ENCODE measurements at regions not wholly inside any gene's neighbourhood (a gene's known extent, or its start where the extent isn't known, plus 50 kb on each side); places are given as distances from the start of the nearest gene placed in this dataset.
"Not testable (repeated sequence)": the region's sequence is repeated elsewhere in the genome, so short reads cannot be mapped to it uniquely, and the experiment has no call there.

- Histone ChIP-seq H3K4me1 (no peaks in the 10 kb centered on the region), H3K4me3 (no peak overlapping the region), H3K27me3 (no peaks in the 10 kb centered on the region), H3K27ac (no peak overlapping the region), H3K36me3 (no peaks in the 10 kb centered on the region), H3K9me3 (no peaks in the 10 kb centered on the region)
- no peak for TF ChIP-seq CTCF (IDR thresholded peaks at IDR 0.05)
- intact Hi-C loops (cut with DNase I; ENCODE audit: low total_unique reads), result no loop called here
- DNase-seq, result no peak
Measured at GRCh38 chr7:68865351-68866199, 732.7 kb upstream of the AUTS2 start.

- intact Hi-C loops (cut with DNase I; ENCODE audit: low total_unique reads), result no loop called here
- H3K9me3 ChIP-seq, result no peaks in the 10 kb centered on the region
- H3K36me3 ChIP-seq, result no peaks in the 10 kb centered on the region
- TF ChIP-seq CTCF (IDR thresholded peaks at IDR 0.05), result no peak
- DNase-seq, result no peak
- H3K4me1 ChIP-seq, result no peaks in the 10 kb centered on the region
- no peak overlapping the region for H3K4me3 ChIP-seq
- no peaks in the 10 kb centered on the region for H3K27me3 ChIP-seq
- H3K27ac ChIP-seq, result no peak overlapping the region
Measured at GRCh38 chr7:68866200-68866570, 732.1 kb upstream of the AUTS2 start.

GRCh38 chr7:68866721-68867120 is 731.6 kb upstream of the AUTS2 start:
- H3K4me3 ChIP-seq; H3K4me1 ChIP-seq; H3K27ac ChIP-seq; DNase-seq; H3K9me3 ChIP-seq; H3K27me3 ChIP-seq; H3K36me3 ChIP-seq; intact Hi-C loops (cut with DNase I; ENCODE audit: low total_unique reads): not testable (repeated sequence)

- TF ChIP-seq CTCF (IDR thresholded peaks at IDR 0.05), result no peak
- DNase-seq, result no peak
- intact Hi-C loops (cut with DNase I; ENCODE audit: low total_unique reads), result no loop called here
- no peaks in the 10 kb centered on the region for H3K36me3 ChIP-seq
- no peaks in the 10 kb centered on the region for H3K9me3 ChIP-seq
- H3K4me1 ChIP-seq, result no peaks in the 10 kb centered on the region
- H3K27ac ChIP-seq, result no peak overlapping the region
- no peaks in the 10 kb centered on the region for H3K27me3 ChIP-seq
- H3K4me3 ChIP-seq, result no peak overlapping the region
Measured at GRCh38 chr7:68868978-68869377, 729.3 kb upstream of the AUTS2 start.

GRCh38 chr7:68873616-68874015 is 724.7 kb upstream of the AUTS2 start:
- intact Hi-C loops (cut with DNase I; ENCODE audit: low total_unique reads), result no loop called here
- TF ChIP-seq CTCF (IDR thresholded peaks at IDR 0.05), result no peak
- H3K27me3 ChIP-seq, result no peaks in the 10 kb centered on the region
- no peaks in the 10 kb centered on the region for H3K9me3 ChIP-seq
- no peak for DNase-seq
- no peak overlapping the region for H3K27ac ChIP-seq
- H3K4me1 ChIP-seq, result no peaks in the 10 kb centered on the region
- H3K36me3 ChIP-seq, result no peaks in the 10 kb centered on the region
- H3K4me3 ChIP-seq, result no peak overlapping the region

- DNase-seq, result no peak
- no peak for TF ChIP-seq CTCF (IDR thresholded peaks at IDR 0.05)
Measured at GRCh38 chr7:68875857-68876256, 722.4 kb upstream of the AUTS2 start.

GRCh38 chr7:68887116-68887515 is 711.2 kb upstream of the AUTS2 start:
- H3K4me1 ChIP-seq; H3K27ac ChIP-seq; DNase-seq; H3K9me3 ChIP-seq; intact Hi-C loops (cut with DNase I; ENCODE audit: low total_unique reads); H3K4me3 ChIP-seq; H3K36me3 ChIP-seq; H3K27me3 ChIP-seq: not testable (repeated sequence)

More at GRCh38 chr7:68875857-68876256, 722.4 kb upstream of the AUTS2 start:
- Histone ChIP-seq H3K27ac (no peak overlapping the region), H3K36me3 (no peaks in the 10 kb centered on the region), H3K4me1 (no peaks in the 10 kb centered on the region), H3K27me3 (no peaks in the 10 kb centered on the region), H3K9me3 (no peaks in the 10 kb centered on the region), H3K4me3 (no peak overlapping the region)
- intact Hi-C loops (cut with DNase I; ENCODE audit: low total_unique reads), result no loop called here
